ENCODE measurements at regions not wholly inside any gene's neighbourhood (a gene's known extent, or its start where the extent isn't known, plus 50 kb on each side); places are given as distances from the start of the nearest gene placed in this dataset.

GRCh38 chr6:167229586-167229985, 61.5 kb upstream of the UNC93A start:
- TF ChIP-seq CTCF (IDR thresholded peaks at IDR 0.05) (no peak), ZNF512 (CRISPR knock-in tag; IDR thresholded peaks at IDR 0.05; ENCODE audit: borderline replicate concordance) (no peak), HMGXB4 (CRISPR knock-in tag; IDR thresholded peaks at IDR 0.05) (no peak), FOXP1 (CRISPR knock-in tag; IDR thresholded peaks at IDR 0.05; ENCODE audit: borderline replicate concordance) (no peak), IRF2 (CRISPR knock-in tag; IDR thresholded peaks at IDR 0.05; ENCODE audit: borderline replicate concordance, low read depth) (no peak), NR2C2 (CRISPR knock-in tag; IDR thresholded peaks at IDR 0.05) (no peak), USF1 (CRISPR knock-in tag; IDR thresholded peaks at IDR 0.05) (no peak), ZNF425 (CRISPR knock-in tag; conservative IDR thresholded peaks at IDR 0.05) (no peak), USF2 (CRISPR knock-in tag; IDR thresholded peaks at IDR 0.05) (no peak), NR3C1 (CRISPR knock-in tag; conservative IDR thresholded peaks at IDR 0.05; ENCODE audit: low read depth) (no peak)
